ENCODE measurements at regions not wholly inside any gene's neighbourhood (a gene's known extent, or its start where the extent isn't known, plus 50 kb on each side); places are given as distances from the start of the nearest gene placed in this dataset.

DNA sequence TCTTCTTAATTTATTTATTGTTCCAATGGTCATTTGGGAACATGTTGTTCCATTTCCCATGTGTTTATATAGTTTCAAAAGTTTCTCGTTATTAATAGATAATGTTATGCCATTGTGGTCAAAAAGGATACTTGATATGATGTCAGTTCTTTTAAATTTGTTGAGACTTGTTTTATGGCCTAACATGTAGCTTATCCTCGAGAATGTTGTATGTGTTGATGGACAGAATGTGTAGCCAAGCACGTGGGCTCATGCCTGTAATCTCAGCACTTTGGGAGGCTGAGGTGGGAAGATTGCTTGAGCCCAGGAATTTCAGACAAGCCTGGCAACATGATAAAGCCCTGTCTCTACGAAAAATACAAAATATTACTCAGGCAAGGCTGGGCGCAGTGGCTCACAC is 168.5 kb upstream of the USP38 start:
- no peaks in the 10 kb centered on the region for H3K27me3 Mint-ChIP-seq (ENCODE audit: low read depth)
- Histone ChIP-seq H3K23me2 (ENCODE audit: insufficient read length, low read depth, low read length, poor library complexity, severe bottlenecking) (no peaks in the 10 kb centered on the region), H4K20me1 (ENCODE audit: control insufficient read depth, insufficient read depth, insufficient read length) (no peaks in the 10 kb centered on the region), H3K9me3 (ENCODE audit: control insufficient read depth, low read depth, low read length) (no peaks in the 10 kb centered on the region), H2AK5ac (ENCODE audit: insufficient read length, low read length) (no peak overlapping the region), H2BK20ac (ENCODE audit: low read depth, low read length, poor library complexity, severe bottlenecking) (no peak overlapping the region), H3K14ac (ENCODE audit: insufficient read depth, low read length) (no peak overlapping the region), H3K18ac (ENCODE audit: insufficient read length, low read depth, low read length) (no peak overlapping the region), H3K4ac (ENCODE audit: low read depth, low read length) (no peak overlapping the region), H2BK15ac (ENCODE audit: low read depth, low read length) (no peak overlapping the region), H3K4me2 (ENCODE audit: insufficient read depth, insufficient read length, low read length) (no peak overlapping the region), H2BK120ac (ENCODE audit: low read depth, low read length, poor library complexity, severe bottlenecking) (no peak overlapping the region), H2BK5ac (ENCODE audit: insufficient read length, low read length) (no peak overlapping the region), H3T11ph (ENCODE audit: low read length) (no peak overlapping the region), H4K8ac (replicated peaks; ENCODE audit: insufficient read length, low read depth, low read length) (no peak overlapping the region), H3K27me3 (ENCODE audit: insufficient read depth, low read length) (no peaks in the 10 kb centered on the region), H3K4me1 (ENCODE audit: insufficient read depth, low read length) (no peaks in the 10 kb centered on the region), H2BK12ac (ENCODE audit: insufficient read length, low read depth, low read length) (no peak overlapping the region), H4K91ac (ENCODE audit: insufficient read length, low read depth, low read length) (no peak overlapping the region), H3K79me1 (ENCODE audit: insufficient read depth, low read depth, low read length, poor library complexity, severe bottlenecking) (no peaks in the 10 kb centered on the region), H3K23ac (ENCODE audit: insufficient read length, low read depth, low read length) (no peak overlapping the region), H3K9ac (ENCODE audit: extremely low read depth, insufficient read length, low read length) (no peak overlapping the region), H3K79me2 (ENCODE audit: insufficient read depth, low read length) (no peaks in the 10 kb centered on the region), H3K27ac (ENCODE audit: insufficient read length, low read depth, low read length) (no peak overlapping the region), H2AFZ (ENCODE audit: low read length) (no peak overlapping the region), H4K5ac (ENCODE audit: insufficient read length, low read depth, low read length) (no peak overlapping the region), H3K56ac (ENCODE audit: insufficient read length, low read depth, low read length) (no peak overlapping the region)
- H3K27ac Mint-ChIP-seq: no peak overlapping the region
- H3K4me3 Mint-ChIP-seq: no peak overlapping the region
- TF ChIP-seq, protein P1, sequence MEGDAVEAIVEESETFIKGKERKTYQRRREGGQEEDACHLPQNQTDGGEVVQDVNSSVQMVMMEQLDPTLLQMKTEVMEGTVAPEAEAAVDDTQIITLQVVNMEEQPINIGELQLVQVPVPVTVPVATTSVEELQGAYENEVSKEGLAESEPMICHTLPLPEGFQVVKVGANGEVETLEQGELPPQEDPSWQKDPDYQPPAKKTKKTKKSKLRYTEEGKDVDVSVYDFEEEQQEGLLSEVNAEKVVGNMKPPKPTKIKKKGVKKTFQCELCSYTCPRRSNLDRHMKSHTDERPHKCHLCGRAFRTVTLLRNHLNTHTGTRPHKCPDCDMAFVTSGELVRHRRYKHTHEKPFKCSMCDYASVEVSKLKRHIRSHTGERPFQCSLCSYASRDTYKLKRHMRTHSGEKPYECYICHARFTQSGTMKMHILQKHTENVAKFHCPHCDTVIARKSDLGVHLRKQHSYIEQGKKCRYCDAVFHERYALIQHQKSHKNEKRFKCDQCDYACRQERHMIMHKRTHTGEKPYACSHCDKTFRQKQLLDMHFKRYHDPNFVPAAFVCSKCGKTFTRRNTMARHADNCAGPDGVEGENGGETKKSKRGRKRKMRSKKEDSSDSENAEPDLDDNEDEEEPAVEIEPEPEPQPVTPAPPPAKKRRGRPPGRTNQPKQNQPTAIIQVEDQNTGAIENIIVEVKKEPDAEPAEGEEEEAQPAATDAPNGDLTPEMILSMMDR (conservative IDR thresholded peaks at IDR 0.05): no peak
- H3K4me1 Mint-ChIP-seq: no peaks in the 10 kb centered on the region
- H3K36me3 Mint-ChIP-seq (ENCODE audit: insufficient read depth in 1 of 3, low read depth in 3 of 3): peaks cover 0 to 3% (median 0%) of the 10 kb centered on the region in 3 experiments; a peak in 1 of 7 replicates
- H3K9me3 Mint-ChIP-seq: peaks cover 4 to 6% of the 10 kb centered on the region in 2 experiments; a peak in 4 of 5 replicates
- DNase-seq: no peak
- no CpG with 5 or more reads among the region's 5 CpGs for WGBS (ENCODE audit: extremely low coverage, insufficient read length, low lambda C conversion rate)

All from H9 (cell line).